Gastrocnemius medialis (tissue), 4 donors: ENCODE measurements at regions not wholly inside any gene's neighbourhood (a gene's known extent, or its start where the extent isn't known, plus 50 kb on each side); places are given as distances from the start of the nearest gene placed in this dataset.

Source experiments
- POLR2A ChIP-seq, 2 donors: fragments of 450-650 bp; IDR thresholded peaks; one replicate each; pipeline ENCODE4 v1.6.1; 2017; ENCODE audit warnings: antibody characterized with exemption in 2 of 2, mild to moderate bottlenecking in 2 of 2, moderate library complexity in 2 of 2
- TF ChIP-seq, protein P1 (sequence below), 5 experiments: fragments of 450-650 bp in 3 of 5; fragments of 200-600 bp in 2 of 5; sonication (generic) in 2 of 5; IDR thresholded peaks in 4 of 5; conservative IDR thresholded peaks in 1 of 5; 1 replicate in 4 of 5; 2 replicates in 1 of 5; pipeline ENCODE4 v1.5.1; 2016 to 2019; ENCODE audit warnings: antibody characterized with exemption in 5 of 5, mild to moderate bottlenecking in 3 of 5, moderate library complexity in 3 of 5

DNA sequence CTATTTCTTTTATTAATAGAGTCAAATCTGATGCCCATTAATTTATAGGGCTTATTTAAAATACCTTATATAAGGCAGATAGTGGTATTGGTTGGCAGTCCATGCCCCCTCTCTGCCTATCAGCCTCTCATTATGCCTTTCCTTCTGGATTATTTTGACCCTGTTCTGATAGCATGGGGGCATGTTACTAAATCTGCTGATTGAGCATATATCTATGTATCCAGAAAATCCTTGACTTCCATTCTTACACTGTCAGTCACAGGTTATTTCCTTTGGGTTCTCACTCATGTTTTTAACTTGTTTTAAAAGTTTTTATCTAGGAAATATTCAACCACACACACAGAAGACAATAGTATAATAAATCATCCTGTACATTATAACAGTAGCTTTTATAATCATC is 1184.9 kb downstream of the HACE1 start:
- TF ChIP-seq POLR2A (IDR thresholded peaks at IDR 0.05), result no peak
- TF ChIP-seq, protein P1, sequence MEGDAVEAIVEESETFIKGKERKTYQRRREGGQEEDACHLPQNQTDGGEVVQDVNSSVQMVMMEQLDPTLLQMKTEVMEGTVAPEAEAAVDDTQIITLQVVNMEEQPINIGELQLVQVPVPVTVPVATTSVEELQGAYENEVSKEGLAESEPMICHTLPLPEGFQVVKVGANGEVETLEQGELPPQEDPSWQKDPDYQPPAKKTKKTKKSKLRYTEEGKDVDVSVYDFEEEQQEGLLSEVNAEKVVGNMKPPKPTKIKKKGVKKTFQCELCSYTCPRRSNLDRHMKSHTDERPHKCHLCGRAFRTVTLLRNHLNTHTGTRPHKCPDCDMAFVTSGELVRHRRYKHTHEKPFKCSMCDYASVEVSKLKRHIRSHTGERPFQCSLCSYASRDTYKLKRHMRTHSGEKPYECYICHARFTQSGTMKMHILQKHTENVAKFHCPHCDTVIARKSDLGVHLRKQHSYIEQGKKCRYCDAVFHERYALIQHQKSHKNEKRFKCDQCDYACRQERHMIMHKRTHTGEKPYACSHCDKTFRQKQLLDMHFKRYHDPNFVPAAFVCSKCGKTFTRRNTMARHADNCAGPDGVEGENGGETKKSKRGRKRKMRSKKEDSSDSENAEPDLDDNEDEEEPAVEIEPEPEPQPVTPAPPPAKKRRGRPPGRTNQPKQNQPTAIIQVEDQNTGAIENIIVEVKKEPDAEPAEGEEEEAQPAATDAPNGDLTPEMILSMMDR (IDR thresholded peaks at IDR 0.05 in 4 of 5, conservative IDR thresholded peaks at IDR 0.05 in 1 of 5), result no peak
